Astrocyte of the cerebellum (primary cell): ENCODE measurements at regions not wholly inside any gene's neighbourhood (a gene's known extent, or its start where the extent isn't known, plus 50 kb on each side); places are given as distances from the start of the nearest gene placed in this dataset.

Experiments
- DNase-seq: peaks from one replicate; pipeline ENCODE4 v3.0.0-alpha.2; 2011; ENCODE audit warnings: low read depth
- H3K4me3 ChIP-seq: 2 replicates; pipeline ENCODE4 v1.5.1; 2011; ENCODE audit warnings: mild to moderate bottlenecking, low read depth, low read length, moderate library complexity
- CTCF ChIP-seq: IDR thresholded peaks from 2 replicates; pipeline ENCODE4 v1.5.1; 2012; ENCODE audit warnings: low read length, low read depth, moderate library complexity, mild to moderate bottlenecking; ENCODE audit errors: missing control alignments
- in situ Hi-C: cut with HindIII; loops from 2 replicates; pipeline ENCODE4 v1.10.0; 2017; ENCODE audit warnings: low sequenced_read_pairs

GRCh38 chr13:72567566-72567965, 159.9 kb downstream of the MZT1 start:
- no peak for TF ChIP-seq CTCF
- no peak overlapping the region for H3K4me3 ChIP-seq
- no peak for DNase-seq
- in situ Hi-C loops: no loop called here

- in situ Hi-C loops: no loop called here
- no peak overlapping the region for H3K4me3 ChIP-seq
- no peak for DNase-seq
- no peak for TF ChIP-seq CTCF
Observed at GRCh38 chr13:72566526-72566925, 160.9 kb downstream of the MZT1 start.

- peak; percentile 22 for DNase-seq
- no peak overlapping the region for H3K4me3 ChIP-seq
- peak; percentile 60 for TF ChIP-seq CTCF
- in situ Hi-C loops: no loop called here
Observed at GRCh38 chr13:72565893-72566292, 161.5 kb downstream of the MZT1 start.

GRCh38 chr13:72562686-72563085, 164.7 kb downstream of the MZT1 start:
- H3K4me3 ChIP-seq: no peak overlapping the region
- DNase-seq: no peak
- no peak for TF ChIP-seq CTCF
- in situ Hi-C loops: no loop called here

GRCh38 chr13:72561791-72562190, 165.6 kb downstream of the MZT1 start:
- no peak overlapping the region for H3K4me3 ChIP-seq
- in situ Hi-C loops: no loop called here
- TF ChIP-seq CTCF: no peak
- no peak for DNase-seq

GRCh38 chr13:72559716-72560115, 167.7 kb downstream of the MZT1 start:
- in situ Hi-C loops: no loop called here
- no peak for TF ChIP-seq CTCF
- DNase-seq: no peak
- no peak overlapping the region for H3K4me3 ChIP-seq

- no peak for DNase-seq
- no peak overlapping the region for H3K4me3 ChIP-seq
- no peak for TF ChIP-seq CTCF
- in situ Hi-C loops: no loop called here
Observed at GRCh38 chr13:72556945-72557344, 170.5 kb downstream of the MZT1 start.
